Liver (tissue), 3 donors: ENCODE measurements at regions not wholly inside any gene's neighbourhood (a gene's known extent, or its start where the extent isn't known, plus 50 kb on each side); places are given as distances from the start of the nearest gene placed in this dataset.

ENCODE experiments used
- FOXA1 ChIP-seq: IDR thresholded peaks from 2 replicates; pipeline ENCODE4 v1.6.1; 2016; ENCODE audit warnings: antibody characterized with exemption
- JUND ChIP-seq, 2 donors: IDR thresholded peaks; 2 replicates each; pipeline ENCODE4 v1.6.1; 2016; ENCODE audit warnings: antibody characterized with exemption in 2 of 2
- NR2F2 ChIP-seq: IDR thresholded peaks from 2 replicates; pipeline ENCODE4 v1.6.1; 2016; ENCODE audit warnings: antibody characterized with exemption
- RAD21 ChIP-seq, 2 donors: IDR thresholded peaks; 2 replicates each; pipeline ENCODE4 v1.6.1; 2016; ENCODE audit warnings: antibody characterized with exemption in 2 of 2, mild to moderate bottlenecking in 2 of 2
- RXRA ChIP-seq, 2 donors: IDR thresholded peaks; 2 replicates each; pipeline ENCODE4 v1.6.1; 2017 to 2018; ENCODE audit warnings: antibody characterized with exemption in 2 of 2, mild to moderate bottlenecking in 1 of 2
- TAF1 ChIP-seq: conservative IDR thresholded peaks from 2 replicates; pipeline ENCODE4 v1.6.1; 2016; ENCODE audit warnings: antibody characterized with exemption, mild to moderate bottlenecking
- TF ChIP-seq, protein P1 (sequence below): fragments of 150-350 bp; IDR thresholded peaks from 2 replicates; pipeline ENCODE4 v1.5.1; 2017; ENCODE audit warnings: improper control_type of control experiment, low read depth, low read length; ENCODE audit not compliant: missing input control
- TF ChIP-seq, protein P2 (sequence below): IDR thresholded peaks from 2 replicates; pipeline ENCODE4 v1.6.1; 2016; ENCODE audit warnings: antibody characterized with exemption, mild to moderate bottlenecking
- TF ChIP-seq, protein P3 (sequence below): IDR thresholded peaks from 2 replicates; pipeline ENCODE4 v1.6.1; 2016; ENCODE audit warnings: antibody characterized with exemption
- TF ChIP-seq, protein P4 (sequence below): IDR thresholded peaks from 2 replicates; pipeline ENCODE4 v1.6.1; 2016; ENCODE audit warnings: antibody characterized with exemption
- donor health status: healthy.
- donor health status: healthy.

DNA sequence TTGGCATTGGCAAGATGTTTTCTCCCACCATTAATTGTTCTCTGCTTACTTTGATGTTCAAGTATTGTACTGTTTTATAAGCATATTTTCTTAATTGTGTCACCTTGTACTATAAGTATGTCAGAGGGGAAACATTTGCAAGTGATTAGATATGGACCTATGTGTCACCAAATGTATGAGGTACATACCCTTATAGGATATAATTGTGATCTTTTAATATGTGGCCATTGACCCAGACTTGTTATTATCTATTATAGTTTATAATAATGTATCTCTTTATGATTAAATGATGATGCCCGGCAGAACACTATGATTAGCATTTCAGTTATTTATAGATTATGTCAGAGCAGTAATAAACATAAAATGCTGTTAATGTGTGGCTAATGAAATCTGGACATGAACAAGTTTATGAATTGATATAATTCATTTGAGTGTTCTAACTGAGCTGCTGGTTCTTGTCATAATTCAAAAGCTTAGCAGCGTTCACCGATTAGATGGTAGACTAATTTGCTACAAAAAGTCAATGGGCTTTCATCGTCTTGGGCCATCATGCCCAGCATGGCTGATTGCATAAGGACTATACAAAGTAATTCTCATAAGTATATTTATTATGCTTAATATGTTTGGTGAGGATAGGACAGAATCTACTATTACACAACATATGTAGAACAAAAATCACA lies 480.9 kb upstream of the FANCL start:
- TF ChIP-seq, protein P1, sequence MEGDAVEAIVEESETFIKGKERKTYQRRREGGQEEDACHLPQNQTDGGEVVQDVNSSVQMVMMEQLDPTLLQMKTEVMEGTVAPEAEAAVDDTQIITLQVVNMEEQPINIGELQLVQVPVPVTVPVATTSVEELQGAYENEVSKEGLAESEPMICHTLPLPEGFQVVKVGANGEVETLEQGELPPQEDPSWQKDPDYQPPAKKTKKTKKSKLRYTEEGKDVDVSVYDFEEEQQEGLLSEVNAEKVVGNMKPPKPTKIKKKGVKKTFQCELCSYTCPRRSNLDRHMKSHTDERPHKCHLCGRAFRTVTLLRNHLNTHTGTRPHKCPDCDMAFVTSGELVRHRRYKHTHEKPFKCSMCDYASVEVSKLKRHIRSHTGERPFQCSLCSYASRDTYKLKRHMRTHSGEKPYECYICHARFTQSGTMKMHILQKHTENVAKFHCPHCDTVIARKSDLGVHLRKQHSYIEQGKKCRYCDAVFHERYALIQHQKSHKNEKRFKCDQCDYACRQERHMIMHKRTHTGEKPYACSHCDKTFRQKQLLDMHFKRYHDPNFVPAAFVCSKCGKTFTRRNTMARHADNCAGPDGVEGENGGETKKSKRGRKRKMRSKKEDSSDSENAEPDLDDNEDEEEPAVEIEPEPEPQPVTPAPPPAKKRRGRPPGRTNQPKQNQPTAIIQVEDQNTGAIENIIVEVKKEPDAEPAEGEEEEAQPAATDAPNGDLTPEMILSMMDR: no peak
- TF ChIP-seq, protein P2, sequence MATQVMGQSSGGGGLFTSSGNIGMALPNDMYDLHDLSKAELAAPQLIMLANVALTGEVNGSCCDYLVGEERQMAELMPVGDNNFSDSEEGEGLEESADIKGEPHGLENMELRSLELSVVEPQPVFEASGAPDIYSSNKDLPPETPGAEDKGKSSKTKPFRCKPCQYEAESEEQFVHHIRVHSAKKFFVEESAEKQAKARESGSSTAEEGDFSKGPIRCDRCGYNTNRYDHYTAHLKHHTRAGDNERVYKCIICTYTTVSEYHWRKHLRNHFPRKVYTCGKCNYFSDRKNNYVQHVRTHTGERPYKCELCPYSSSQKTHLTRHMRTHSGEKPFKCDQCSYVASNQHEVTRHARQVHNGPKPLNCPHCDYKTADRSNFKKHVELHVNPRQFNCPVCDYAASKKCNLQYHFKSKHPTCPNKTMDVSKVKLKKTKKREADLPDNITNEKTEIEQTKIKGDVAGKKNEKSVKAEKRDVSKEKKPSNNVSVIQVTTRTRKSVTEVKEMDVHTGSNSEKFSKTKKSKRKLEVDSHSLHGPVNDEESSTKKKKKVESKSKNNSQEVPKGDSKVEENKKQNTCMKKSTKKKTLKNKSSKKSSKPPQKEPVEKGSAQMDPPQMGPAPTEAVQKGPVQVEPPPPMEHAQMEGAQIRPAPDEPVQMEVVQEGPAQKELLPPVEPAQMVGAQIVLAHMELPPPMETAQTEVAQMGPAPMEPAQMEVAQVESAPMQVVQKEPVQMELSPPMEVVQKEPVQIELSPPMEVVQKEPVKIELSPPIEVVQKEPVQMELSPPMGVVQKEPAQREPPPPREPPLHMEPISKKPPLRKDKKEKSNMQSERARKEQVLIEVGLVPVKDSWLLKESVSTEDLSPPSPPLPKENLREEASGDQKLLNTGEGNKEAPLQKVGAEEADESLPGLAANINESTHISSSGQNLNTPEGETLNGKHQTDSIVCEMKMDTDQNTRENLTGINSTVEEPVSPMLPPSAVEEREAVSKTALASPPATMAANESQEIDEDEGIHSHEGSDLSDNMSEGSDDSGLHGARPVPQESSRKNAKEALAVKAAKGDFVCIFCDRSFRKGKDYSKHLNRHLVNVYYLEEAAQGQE: no peak
- TF ChIP-seq NR2F2 (no peak), TAF1 (no peak), RAD21 (IDR thresholded peaks at IDR 0.05) (no peak), FOXA1 (no peak), RXRA (IDR thresholded peaks at IDR 0.05) (no peak), JUND (IDR thresholded peaks at IDR 0.05) (no peak)
- TF ChIP-seq, protein P3, sequence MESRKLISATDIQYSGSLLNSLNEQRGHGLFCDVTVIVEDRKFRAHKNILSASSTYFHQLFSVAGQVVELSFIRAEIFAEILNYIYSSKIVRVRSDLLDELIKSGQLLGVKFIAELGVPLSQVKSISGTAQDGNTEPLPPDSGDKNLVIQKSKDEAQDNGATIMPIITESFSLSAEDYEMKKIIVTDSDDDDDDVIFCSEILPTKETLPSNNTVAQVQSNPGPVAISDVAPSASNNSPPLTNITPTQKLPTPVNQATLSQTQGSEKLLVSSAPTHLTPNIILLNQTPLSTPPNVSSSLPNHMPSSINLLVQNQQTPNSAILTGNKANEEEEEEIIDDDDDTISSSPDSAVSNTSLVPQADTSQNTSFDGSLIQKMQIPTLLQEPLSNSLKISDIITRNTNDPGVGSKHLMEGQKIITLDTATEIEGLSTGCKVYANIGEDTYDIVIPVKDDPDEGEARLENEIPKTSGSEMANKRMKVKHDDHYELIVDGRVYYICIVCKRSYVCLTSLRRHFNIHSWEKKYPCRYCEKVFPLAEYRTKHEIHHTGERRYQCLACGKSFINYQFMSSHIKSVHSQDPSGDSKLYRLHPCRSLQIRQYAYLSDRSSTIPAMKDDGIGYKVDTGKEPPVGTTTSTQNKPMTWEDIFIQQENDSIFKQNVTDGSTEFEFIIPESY: no peak
- TF ChIP-seq, protein P4, sequence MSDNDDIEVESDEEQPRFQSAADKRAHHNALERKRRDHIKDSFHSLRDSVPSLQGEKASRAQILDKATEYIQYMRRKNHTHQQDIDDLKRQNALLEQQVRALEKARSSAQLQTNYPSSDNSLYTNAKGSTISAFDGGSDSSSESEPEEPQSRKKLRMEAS: no peak
